HG03095 (cell line): ENCODE measurements at regions not wholly inside any gene's neighbourhood (a gene's known extent, or its start where the extent isn't known, plus 50 kb on each side); places are given as distances from the start of the nearest gene placed in this dataset.

Source experiments
- ATAC-seq: cut with Tn5 transposase; IDR thresholded peaks from one replicate; pipeline ENCODE4 v1.9.1; 2021; ENCODE audit warnings: moderate library complexity; ENCODE audit not compliant: unreplicated experiment

GRCh38 chr1:56418151-56418631 is 161.2 kb downstream of the PLPP3 start:
- no peak for ATAC-seq

- ATAC-seq: no peak
Measured at GRCh38 chr1:56417646-56418045, 161.7 kb downstream of the PLPP3 start.

GRCh38 chr1:56416495-56416894 is 162.9 kb downstream of the PLPP3 start:
- ATAC-seq: no peak

GRCh38 chr1:56415720-56416119 is 163.6 kb downstream of the PLPP3 start:
- ATAC-seq: no peak

- no peak for ATAC-seq
Measured at GRCh38 chr1:56415258-56415657, 164.1 kb downstream of the PLPP3 start.

- ATAC-seq: no peak
Measured at GRCh38 chr1:56414728-56415224, 164.6 kb downstream of the PLPP3 start.

- ATAC-seq: no peak
Measured at GRCh38 chr1:56413671-56414199, 165.6 kb downstream of the PLPP3 start.

GRCh38 chr1:56411484-56412180 is 167.7 kb downstream of the PLPP3 start:
- ATAC-seq: no peak

- no peak for ATAC-seq
Measured at GRCh38 chr1:56411021-56411420, 168.3 kb downstream of the PLPP3 start.

- no peak for ATAC-seq
Measured at GRCh38 chr1:56410405-56410804, 169.0 kb downstream of the PLPP3 start.

GRCh38 chr1:56409112-56409691 is 170.2 kb downstream of the PLPP3 start:
- ATAC-seq: no peak

- no peak for ATAC-seq
Measured at GRCh38 chr1:56406821-56407220, 172.5 kb downstream of the PLPP3 start.

- no peak for ATAC-seq
Measured at GRCh38 chr1:56404561-56405030, 174.8 kb downstream of the PLPP3 start.

- no peak for ATAC-seq
Measured at GRCh38 chr1:56404066-56404465, 175.3 kb downstream of the PLPP3 start.

GRCh38 chr1:56403321-56403720 is 176.0 kb downstream of the PLPP3 start:
- ATAC-seq: no peak

GRCh38 chr1:56401191-56401590 is 178.2 kb downstream of the PLPP3 start:
- no peak for ATAC-seq

GRCh38 chr1:56400526-56400925 is 178.8 kb downstream of the PLPP3 start:
- ATAC-seq: no peak

GRCh38 chr1:56399795-56400194 is 179.6 kb downstream of the PLPP3 start:
- ATAC-seq: no peak

GRCh38 chr1:56399326-56399725 is 180.0 kb downstream of the PLPP3 start:
- no peak for ATAC-seq

GRCh38 chr1:56397811-56398231 is 181.5 kb downstream of the PLPP3 start:
- ATAC-seq: no peak

- no peak for ATAC-seq
Measured at GRCh38 chr1:56397409-56397808, 182.0 kb downstream of the PLPP3 start.

- ATAC-seq: no peak
Measured at GRCh38 chr1:56396581-56396980, 182.8 kb downstream of the PLPP3 start.
